ENCODE measurements at regions not wholly inside any gene's neighbourhood (a gene's known extent, or its start where the extent isn't known, plus 50 kb on each side); places are given as distances from the start of the nearest gene placed in this dataset.
A peak's percentile ranks its signal among the peaks of the same experiment; 100 is the strongest.

GRCh38 chr11:10358696-10359095 is 53.8 kb downstream of the ADM start:
- DNase-seq: no peak

GRCh38 chr11:10359171-10359570 is 54.3 kb downstream of the ADM start:
- no peak for DNase-seq

GRCh38 chr11:10360835-10361234 is 56.0 kb downstream of the ADM start:
- DNase-seq: no peak

GRCh38 chr11:10365045-10365444 is 60.2 kb downstream of the ADM start:
- no peak for DNase-seq

- no peak for DNase-seq
Observed at GRCh38 chr11:10366568-10367331, 61.9 kb downstream of the ADM start.

GRCh38 chr11:10371926-10372641 is 67.2 kb downstream of the ADM start:
- no peak for DNase-seq

GRCh38 chr11:10373340-10373739 is 68.5 kb downstream of the ADM start:
- DNase-seq: no peak

GRCh38 chr11:10373929-10374328 is 69.1 kb downstream of the ADM start:
- no peak for DNase-seq

- DNase-seq: no peak
Observed at GRCh38 chr11:10374386-10374785, 69.5 kb downstream of the ADM start.

- DNase-seq: no peak
Observed at GRCh38 chr11:10375280-10375971, 70.6 kb downstream of the ADM start.

- no peak for DNase-seq
Observed at GRCh38 chr11:10376061-10376460, 71.2 kb downstream of the ADM start.

GRCh38 chr11:10377183-10377582 is 72.3 kb downstream of the ADM start:
- no peak for DNase-seq

- DNase-seq: no peak
Observed at GRCh38 chr11:10378362-10378761, 73.5 kb downstream of the ADM start.

GRCh38 chr11:10379022-10379421 is 74.1 kb downstream of the ADM start:
- DNase-seq: no peak

- no peak for DNase-seq
Observed at GRCh38 chr11:10379426-10379825, 74.6 kb downstream of the ADM start.

GRCh38 chr11:10379871-10380568 is 75.0 kb upstream of the AMPD3 start:
- DNase-seq: peak; percentile 23

- DNase-seq: no peak
Observed at GRCh38 chr11:10380921-10381320, 74.1 kb upstream of the AMPD3 start.

- no peak for DNase-seq
Observed at GRCh38 chr11:10381736-10382135, 73.3 kb upstream of the AMPD3 start.

GRCh38 chr11:10382518-10382917 is 72.5 kb upstream of the AMPD3 start:
- DNase-seq: no peak

GRCh38 chr11:10385696-10386095 is 69.4 kb upstream of the AMPD3 start:
- DNase-seq: no peak

- DNase-seq: no peak
Observed at GRCh38 chr11:10386361-10386760, 68.7 kb upstream of the AMPD3 start.

- no peak for DNase-seq
Observed at GRCh38 chr11:10386861-10387205, 68.2 kb upstream of the AMPD3 start.
